Naive B cell (primary cell): ENCODE measurements at regions not wholly inside any gene's neighbourhood (a gene's known extent, or its start where the extent isn't known, plus 50 kb on each side); places are given as distances from the start of the nearest gene placed in this dataset.
A peak's percentile ranks its signal among the peaks of the same experiment; 100 is the strongest.
"Not testable (repeated sequence)": the region's sequence is repeated elsewhere in the genome, so short reads cannot be mapped to it uniquely, and the experiment has no call there.

ENCODE experiments used
- ATAC-seq, 2 donors: fragments of 150-1000 bp; cut with Tn5 transposase; 2 replicates each; pipeline ENCODE4 v1.10.0; 2021; ENCODE audit warnings: low read depth in 2 of 2, mild to moderate bottlenecking in 2 of 2, moderate library complexity in 2 of 2
- DNase-seq: peaks from one replicate; pipeline ENCODE4 v3.0.0; 2022
- H3K27ac Mint-ChIP-seq, 6 donors: one replicate each; pipeline ENCODE4 v1.8.0; 2020 to 2022; ENCODE audit warnings: mild to moderate bottlenecking in 6 of 6, mixed read lengths in 6 of 6, moderate library complexity in 5 of 6, inconsistent platforms in 2 of 6
- H3K27me3 Mint-ChIP-seq, 3 donors: one replicate each; pipeline ENCODE4 v1.8.0; 2021 to 2022; ENCODE audit warnings: mixed read lengths in 3 of 3, mild to moderate bottlenecking in 1 of 3
- H3K36me3 Mint-ChIP-seq, 2 donors: one replicate each; pipeline ENCODE4 v1.8.0; 2020 to 2022; ENCODE audit warnings: mixed read lengths in 2 of 2, inconsistent platforms in 1 of 2, mild to moderate bottlenecking in 1 of 2
- H3K4me1 Mint-ChIP-seq, 3 donors: one replicate each; pipeline ENCODE4 v1.8.0; 2020 to 2022; ENCODE audit warnings: mixed read lengths in 3 of 3, inconsistent platforms in 1 of 3, mild to moderate bottlenecking in 1 of 3, moderate library complexity in 1 of 3
- H3K4me3 Mint-ChIP-seq, 8 donors: one replicate each; pipeline ENCODE4 v1.8.0; 2020 to 2022; ENCODE audit warnings: mild to moderate bottlenecking in 8 of 8, mixed read lengths in 8 of 8, moderate library complexity in 8 of 8, inconsistent platforms in 2 of 8
- H3K9me3 Mint-ChIP-seq, 7 donors: one replicate each; pipeline ENCODE4 v1.8.0; 2020 to 2022; ENCODE audit warnings: mixed read lengths in 7 of 7, mild to moderate bottlenecking in 5 of 7, inconsistent platforms in 2 of 7, moderate library complexity in 1 of 7

DNA sequence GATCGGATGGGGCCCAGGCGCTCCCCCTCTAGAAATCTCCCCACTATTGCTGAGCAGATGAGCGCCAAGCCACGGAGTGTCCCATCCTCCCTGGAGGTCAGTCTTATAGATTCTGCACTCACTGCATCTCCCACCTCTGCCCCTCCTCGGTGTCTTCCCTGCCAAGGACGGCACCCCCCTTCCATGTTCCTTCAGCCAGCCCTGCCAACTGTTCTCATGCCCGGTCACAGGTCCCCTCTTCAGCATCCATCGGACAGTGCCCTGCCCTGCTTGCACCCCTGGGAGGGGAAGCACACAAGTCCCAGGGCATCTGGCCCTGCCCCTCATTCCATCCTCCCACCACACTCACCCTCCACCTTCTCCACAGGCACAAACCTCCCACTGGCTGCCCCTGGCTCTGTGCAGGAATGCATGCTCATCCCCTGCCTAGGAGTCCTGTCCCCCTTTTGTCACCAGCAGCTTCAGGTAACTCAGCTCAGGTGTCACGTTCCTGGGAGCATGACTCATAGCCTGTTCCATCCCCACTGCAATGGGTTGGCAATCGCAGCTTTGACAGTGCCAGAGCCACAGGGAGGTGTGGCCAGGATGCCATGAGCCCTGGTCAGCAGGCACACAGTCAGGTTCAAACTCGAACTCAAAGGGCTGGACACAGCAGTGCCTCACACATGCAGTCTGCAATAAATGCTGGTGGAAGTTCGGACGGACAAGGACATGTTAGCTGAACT is 234.7 kb upstream of the TCERG1L start:
- no peaks in the 10 kb centered on the region for H3K36me3 Mint-ChIP-seq
- peaks cover 5 to 16% (median 9%) of the 10 kb centered on the region in 3 donors for H3K27me3 Mint-ChIP-seq
- H3K4me3 Mint-ChIP-seq, result no peak overlapping the region
- peaks cover 0 to 4% (median 0%) of the 10 kb centered on the region in 7 donors for H3K9me3 Mint-ChIP-seq
- DNase-seq (no peak), ATAC-seq (no peak)
- H3K4me1 Mint-ChIP-seq, result no peaks in the 10 kb centered on the region
- H3K27ac Mint-ChIP-seq, result peak overlapping the region in 1 of 6 donors; percentile 39

DNA sequence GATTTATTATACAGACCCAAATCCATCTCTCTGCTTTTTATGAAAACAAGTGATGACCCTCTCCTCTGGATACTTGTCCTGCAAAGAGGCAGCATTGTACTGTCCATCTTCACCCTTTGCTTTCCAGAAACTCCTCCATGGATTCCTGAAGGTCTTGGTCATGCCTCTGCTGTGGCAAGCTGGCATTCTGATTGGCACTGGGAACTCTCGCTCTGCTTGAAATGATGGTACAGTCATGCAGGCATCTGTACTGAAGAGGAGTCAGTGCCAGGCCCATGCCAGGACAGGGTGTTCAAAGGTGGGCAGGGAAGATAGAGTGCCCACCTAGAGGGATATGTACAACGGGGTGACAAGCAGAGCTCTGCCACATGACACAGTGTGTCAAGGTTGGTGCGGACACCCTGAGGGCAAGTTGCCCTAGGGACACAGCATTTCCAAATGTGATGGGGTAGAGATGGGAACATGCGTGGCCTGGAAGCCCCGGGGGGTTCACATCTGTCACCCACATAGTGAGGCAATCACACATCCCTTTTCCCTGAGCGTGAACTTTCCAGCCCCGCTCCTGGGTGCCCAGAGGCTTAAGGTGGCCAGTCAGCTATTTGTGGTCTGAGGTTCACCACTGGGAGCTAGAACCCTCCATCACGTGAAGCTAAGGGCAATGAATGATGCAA is 235.7 kb upstream of the TCERG1L start:
- no peak overlapping the region for H3K4me3 Mint-ChIP-seq
- H3K4me1 Mint-ChIP-seq, result no peaks in the 10 kb centered on the region
- no peaks in the 10 kb centered on the region for H3K36me3 Mint-ChIP-seq
- ATAC-seq (no peak), DNase-seq (no peak)
- H3K27ac Mint-ChIP-seq, result no peak overlapping the region
- H3K9me3 Mint-ChIP-seq, result peaks cover 0 to 4% (median 0%) of the 10 kb centered on the region in 7 donors
- peaks cover 0 to 16% (median 5%) of the 10 kb centered on the region in 3 donors for H3K27me3 Mint-ChIP-seq

DNA sequence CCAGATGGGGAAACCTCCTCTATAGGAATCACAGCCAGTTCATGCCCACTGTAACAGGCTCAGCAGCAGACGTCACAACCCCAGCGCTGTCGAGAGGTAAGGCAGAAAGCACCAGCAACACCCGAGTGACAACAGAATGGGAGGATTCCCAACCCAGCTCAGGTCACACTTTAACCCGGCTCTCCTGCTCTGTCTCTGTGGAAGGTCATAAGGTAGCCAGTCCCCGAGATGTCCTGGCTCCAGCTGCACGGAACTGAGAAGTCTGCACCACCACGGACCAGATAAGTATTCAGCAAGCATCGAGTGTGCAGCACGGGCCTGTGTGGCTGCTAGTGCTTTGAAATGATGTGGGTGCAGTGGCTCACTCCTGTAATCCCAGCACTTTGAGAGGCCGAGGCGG is 236.7 kb upstream of the TCERG1L start:
- peaks cover 0 to 10% (median 5%) of the 10 kb centered on the region in 3 donors for H3K27me3 Mint-ChIP-seq
- ATAC-seq (no peak), DNase-seq (no peak)
- no peaks in the 10 kb centered on the region for H3K4me1 Mint-ChIP-seq
- no peak overlapping the region for H3K4me3 Mint-ChIP-seq
- peaks cover 0 to 4% (median 0%) of the 10 kb centered on the region in 7 donors for H3K9me3 Mint-ChIP-seq
- H3K27ac Mint-ChIP-seq, result no peak overlapping the region
- H3K36me3 Mint-ChIP-seq, result no peaks in the 10 kb centered on the region

DNA sequence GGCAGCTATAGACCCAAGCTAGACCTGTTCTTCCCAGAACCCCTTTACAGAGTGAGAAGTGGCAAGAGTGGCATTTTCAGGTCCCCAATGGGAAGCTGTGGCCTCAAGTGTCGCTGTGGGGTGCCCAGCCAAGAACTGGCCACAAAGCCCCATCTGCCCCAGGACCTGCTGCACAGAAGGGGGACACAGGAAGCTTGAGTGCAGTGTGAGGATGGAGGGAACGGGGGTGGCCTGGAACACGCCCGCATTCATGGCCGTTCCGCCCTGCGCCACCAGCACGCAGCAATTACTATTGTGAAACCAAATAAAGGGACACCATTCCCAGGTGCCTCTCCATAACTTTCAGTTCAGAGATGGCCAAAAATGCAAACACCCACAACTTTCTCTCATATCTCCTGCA is 237.6 kb upstream of the TCERG1L start:
- no peak for ATAC-seq
- peaks cover 0 to 10% (median 0%) of the 10 kb centered on the region in 3 donors for H3K27me3 Mint-ChIP-seq

GRCh38 chr10:131553121-131553520 is 241.6 kb upstream of the TCERG1L start:
- ATAC-seq, result no peak
- H3K9me3 Mint-ChIP-seq, result peaks cover 0 to 3% (median 0%) of the 10 kb centered on the region in 7 donors
- no peak for DNase-seq
- no peak overlapping the region for H3K27ac Mint-ChIP-seq
- H3K36me3 Mint-ChIP-seq, result no peaks in the 10 kb centered on the region
- no peak overlapping the region for H3K4me3 Mint-ChIP-seq
- no peaks in the 10 kb centered on the region for H3K27me3 Mint-ChIP-seq
- no peaks in the 10 kb centered on the region for H3K4me1 Mint-ChIP-seq

More for the DNA sequence above, 237.6 kb upstream of the TCERG1L start:
- H3K4me1 Mint-ChIP-seq, result no peaks in the 10 kb centered on the region
- no peaks in the 10 kb centered on the region for H3K36me3 Mint-ChIP-seq
- H3K9me3 Mint-ChIP-seq, result peaks cover 0 to 4% (median 0%) of the 10 kb centered on the region in 7 donors
- no peak overlapping the region for H3K27ac Mint-ChIP-seq
- DNase-seq, result no peak
- H3K4me3 Mint-ChIP-seq, result no peak overlapping the region

DNA sequence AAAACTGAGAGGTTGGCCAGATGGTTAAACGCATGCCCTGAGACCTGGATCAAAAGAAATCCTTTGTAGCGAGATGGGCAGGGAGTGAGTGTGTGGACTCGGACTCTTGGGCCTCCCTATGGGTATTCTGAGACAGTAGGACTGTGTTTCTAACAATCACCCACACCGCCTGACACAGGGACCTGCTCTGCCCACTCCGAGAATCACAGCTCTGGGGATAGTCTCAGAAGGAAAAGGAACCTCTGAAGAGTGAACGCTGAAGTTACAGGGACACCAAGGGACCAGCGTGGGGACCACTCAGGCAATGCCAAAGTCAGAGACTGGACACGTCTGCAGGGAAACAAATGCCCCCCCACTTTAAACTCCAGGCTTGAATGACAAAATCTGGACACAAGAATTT is 242.1 kb upstream of the TCERG1L start:
- no peak for DNase-seq
- no peaks in the 10 kb centered on the region for H3K27me3 Mint-ChIP-seq
- no peaks in the 10 kb centered on the region for H3K36me3 Mint-ChIP-seq
- no peak for ATAC-seq
- no peaks in the 10 kb centered on the region for H3K4me1 Mint-ChIP-seq
- H3K27ac Mint-ChIP-seq, result no peak overlapping the region
- H3K4me3 Mint-ChIP-seq, result no peak overlapping the region
- H3K9me3 Mint-ChIP-seq, result peaks cover 0 to 4% (median 0%) of the 10 kb centered on the region in 7 donors

DNA sequence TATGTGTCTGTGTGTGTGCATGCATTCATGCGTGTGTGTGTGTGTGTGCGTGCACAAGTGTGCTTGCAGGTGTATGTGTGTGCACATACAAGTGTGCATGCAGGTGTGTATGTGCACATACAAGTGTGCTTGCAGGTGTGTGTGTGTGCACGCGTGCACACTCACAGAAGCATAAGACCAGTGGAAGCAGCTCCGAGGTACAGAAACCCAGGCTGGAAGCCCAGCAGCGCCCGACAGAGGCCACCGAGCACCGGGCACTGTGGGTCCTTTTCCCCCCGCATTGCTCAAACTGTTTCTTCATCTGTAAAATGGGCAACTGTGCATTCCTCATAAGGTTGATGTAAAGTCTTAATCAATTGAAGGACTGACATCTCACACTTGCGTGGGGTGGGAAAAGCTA is 243.3 kb upstream of the TCERG1L start:
- Mint-ChIP-seq H3K4me1 (no peaks in the 10 kb centered on the region), H3K9me3 (peaks cover 0 to 4% (median 0%) of the 10 kb centered on the region in 7 donors), H3K4me3 (no peak overlapping the region), H3K27me3 (peaks cover 0 to 6% (median 0%) of the 10 kb centered on the region in 3 donors), H3K36me3 (no peaks in the 10 kb centered on the region), H3K27ac (no peak overlapping the region)
- ATAC-seq (no peak), DNase-seq (no peak)

DNA sequence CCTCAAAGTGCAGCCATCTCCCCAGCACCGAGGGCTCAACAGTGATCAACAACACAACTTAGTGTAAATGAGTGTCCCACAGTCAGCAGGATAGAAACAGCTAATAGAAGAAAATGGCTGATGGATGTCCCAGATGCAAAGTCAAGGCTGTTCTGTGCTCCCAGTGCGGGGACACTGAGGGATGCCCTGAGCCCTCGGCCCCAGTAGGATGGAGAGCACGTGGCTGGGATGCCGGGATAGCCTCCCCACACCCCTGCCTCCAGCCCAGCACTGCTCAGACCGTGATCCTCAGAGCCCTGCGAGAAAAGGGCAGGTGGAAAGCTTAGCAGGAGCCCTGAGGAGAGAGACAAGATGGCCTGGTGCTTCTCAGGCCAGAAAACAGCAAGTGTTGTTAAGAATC is 243.9 kb upstream of the TCERG1L start:
- peaks cover 0 to 11% (median 0%) of the 10 kb centered on the region in 3 donors for H3K27me3 Mint-ChIP-seq
- no peak overlapping the region for H3K27ac Mint-ChIP-seq
- no peaks in the 10 kb centered on the region for H3K36me3 Mint-ChIP-seq
- peaks cover 0 to 4% (median 0%) of the 10 kb centered on the region in 7 donors for H3K9me3 Mint-ChIP-seq
- no peak overlapping the region for H3K4me3 Mint-ChIP-seq
- no peaks in the 10 kb centered on the region for H3K4me1 Mint-ChIP-seq
- no peak for ATAC-seq
- DNase-seq, result no peak

GRCh38 chr10:131556061-131556896 is 244.8 kb upstream of the TCERG1L start:
- H3K27me3 Mint-ChIP-seq, result peaks cover 0 to 15% (median 4%) of the 10 kb centered on the region in 3 donors
- DNase-seq (no peak), ATAC-seq (no peak)
- H3K9me3 Mint-ChIP-seq, result peaks cover 0 to 3% (median 0%) of the 10 kb centered on the region in 7 donors
- H3K4me1 Mint-ChIP-seq, result no peaks in the 10 kb centered on the region
- no peaks in the 10 kb centered on the region for H3K36me3 Mint-ChIP-seq
- H3K4me3 Mint-ChIP-seq, result no peak overlapping the region
- H3K27ac Mint-ChIP-seq, result no peak overlapping the region

DNA sequence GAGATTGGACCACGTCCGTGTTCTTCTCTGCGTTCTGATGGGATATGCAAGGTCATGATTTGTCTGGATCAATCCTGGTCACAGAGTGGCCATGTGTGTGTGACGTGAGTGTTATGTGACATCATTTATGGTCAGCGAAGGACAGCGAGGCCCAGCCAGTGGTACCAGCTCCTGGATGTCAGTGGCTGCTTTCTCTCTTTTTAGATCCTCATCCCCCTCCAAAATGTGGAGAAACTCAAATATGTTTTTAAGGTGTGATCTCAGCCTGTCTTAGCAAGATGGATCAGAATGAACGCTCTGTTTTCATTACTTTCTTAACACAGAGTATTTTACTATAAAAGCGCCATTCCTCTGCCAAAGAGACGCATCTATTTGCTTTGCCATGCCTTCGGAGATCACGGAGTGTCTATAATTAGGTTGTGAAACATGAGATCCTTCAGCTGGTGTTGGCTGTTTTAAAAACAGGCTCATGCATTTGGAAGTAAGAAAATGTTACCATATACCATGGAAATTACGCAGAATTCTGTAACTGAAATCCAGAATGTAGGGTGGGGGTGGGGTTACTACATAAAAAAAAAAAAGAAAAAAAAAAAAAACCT is 245.5 kb upstream of the TCERG1L start:
- no peak for DNase-seq
- Mint-ChIP-seq H3K27ac (no peak overlapping the region), H3K4me3 (no peak overlapping the region)

DNA sequence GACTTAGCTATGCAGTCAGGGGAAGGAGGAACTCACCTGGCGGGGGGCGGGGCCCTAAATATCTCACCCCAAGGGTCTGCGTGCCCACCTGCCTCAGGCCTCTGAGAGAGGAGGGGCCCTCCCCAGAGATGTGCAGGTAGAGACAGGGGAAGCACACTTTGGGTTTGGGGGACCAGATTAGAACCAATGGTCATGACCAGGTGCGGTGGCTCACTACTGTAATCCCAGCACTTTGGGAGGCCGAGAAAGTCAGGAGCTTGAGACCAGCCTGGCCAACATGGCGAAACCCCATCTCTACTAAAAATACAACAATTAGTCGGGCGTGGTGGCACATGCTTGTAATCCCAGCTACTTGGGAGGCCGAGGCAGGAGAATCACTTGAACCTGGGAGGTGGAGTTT is 246.4 kb upstream of the TCERG1L start:
- H3K4me1 Mint-ChIP-seq, H3K27ac Mint-ChIP-seq: not testable (repeated sequence)

More for the DNA sequence above, 245.5 kb upstream of the TCERG1L start:
- Mint-ChIP-seq H3K27me3 (peaks cover 5 to 20% (median 10%) of the 10 kb centered on the region in 3 donors), H3K9me3 (peaks cover 0 to 3% (median 0%) of the 10 kb centered on the region in 7 donors), H3K36me3 (no peaks in the 10 kb centered on the region), H3K4me1 (no peaks in the 10 kb centered on the region)
- ATAC-seq, result no peak

GRCh38 chr10:131559450-131559911 is 248.0 kb upstream of the TCERG1L start:
- H3K27me3 Mint-ChIP-seq, result peaks cover 5 to 20% (median 10%) of the 10 kb centered on the region in 3 donors
- DNase-seq (no peak), ATAC-seq (no peak)
- no peak overlapping the region for H3K4me3 Mint-ChIP-seq
- no peaks in the 10 kb centered on the region for H3K4me1 Mint-ChIP-seq
- H3K9me3 Mint-ChIP-seq, result peaks cover 0 to 12% (median 3%) of the 10 kb centered on the region in 7 donors
- no peaks in the 10 kb centered on the region for H3K36me3 Mint-ChIP-seq
- H3K27ac Mint-ChIP-seq, result no peak overlapping the region

More for the DNA sequence above, 246.4 kb upstream of the TCERG1L start:
- not testable (repeated sequence) for H3K4me3 Mint-ChIP-seq, ATAC-seq, H3K36me3 Mint-ChIP-seq, H3K9me3 Mint-ChIP-seq, DNase-seq
- H3K27me3 Mint-ChIP-seq, result peaks cover 5 to 20% (median 10%) of the 10 kb centered on the region in 3 donors

GRCh38 chr10:131560166-131560565 is 248.6 kb upstream of the TCERG1L start:
- ATAC-seq (no peak), DNase-seq (no peak)
- H3K27me3 Mint-ChIP-seq, result peaks cover 5 to 20% (median 10%) of the 10 kb centered on the region in 3 donors
- no peaks in the 10 kb centered on the region for H3K4me1 Mint-ChIP-seq
- no peak overlapping the region for H3K27ac Mint-ChIP-seq
- peaks cover 5 to 19% (median 8%) of the 10 kb centered on the region in 7 donors for H3K9me3 Mint-ChIP-seq
- H3K36me3 Mint-ChIP-seq, result no peaks in the 10 kb centered on the region
- H3K4me3 Mint-ChIP-seq, result no peak overlapping the region
